ENCODE measurements at regions not wholly inside any gene's neighbourhood (a gene's known extent, or its start where the extent isn't known, plus 50 kb on each side); places are given as distances from the start of the nearest gene placed in this dataset.

DNA sequence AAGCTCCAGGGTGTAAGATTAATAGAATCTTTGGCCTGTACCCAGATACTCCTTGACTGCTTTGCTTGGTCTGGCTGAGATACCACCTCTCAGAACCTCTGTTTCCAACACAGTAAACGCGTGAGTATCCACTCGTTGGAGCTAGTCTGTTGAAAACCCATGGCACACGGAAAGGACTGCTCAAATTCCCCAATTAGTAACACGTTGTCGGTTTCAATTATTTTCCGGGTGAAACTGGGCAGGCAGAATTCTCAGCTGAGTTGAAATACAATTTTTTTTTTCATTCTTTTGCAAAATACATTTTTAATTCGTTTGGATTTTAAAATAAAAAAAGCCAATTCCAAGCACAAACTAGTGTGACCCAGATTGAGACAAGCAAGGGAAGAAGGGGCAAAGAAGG lies 120.5 kb downstream of the MAF start:
- intact Hi-C loops (cut with DNase I): no loop called here

DNA sequence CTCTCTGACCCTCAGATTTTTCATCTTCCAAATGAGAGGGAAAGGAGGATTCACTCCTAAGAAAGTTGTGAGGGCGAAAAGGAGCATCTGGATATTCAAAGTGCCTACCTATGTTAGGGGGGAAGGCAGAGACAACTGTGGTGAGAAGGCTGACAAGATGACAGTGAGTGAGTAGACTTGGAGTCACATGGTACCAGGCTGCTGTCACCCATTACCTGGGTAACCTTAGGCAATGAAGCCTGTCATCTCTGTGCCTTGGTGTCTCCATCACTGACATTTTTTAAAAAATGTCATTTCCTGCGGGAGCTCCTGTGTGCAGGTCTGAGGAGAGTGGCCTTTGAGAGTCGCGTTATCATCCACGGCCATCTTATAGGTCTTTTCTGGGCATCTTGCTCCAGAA lies 124.0 kb downstream of the MAF start:
- H3K4me3 ChIP-seq: no peak overlapping the region
- no peak for TF ChIP-seq POLR2A (IDR thresholded peaks at IDR 0.05)
- TF ChIP-seq, protein P1, sequence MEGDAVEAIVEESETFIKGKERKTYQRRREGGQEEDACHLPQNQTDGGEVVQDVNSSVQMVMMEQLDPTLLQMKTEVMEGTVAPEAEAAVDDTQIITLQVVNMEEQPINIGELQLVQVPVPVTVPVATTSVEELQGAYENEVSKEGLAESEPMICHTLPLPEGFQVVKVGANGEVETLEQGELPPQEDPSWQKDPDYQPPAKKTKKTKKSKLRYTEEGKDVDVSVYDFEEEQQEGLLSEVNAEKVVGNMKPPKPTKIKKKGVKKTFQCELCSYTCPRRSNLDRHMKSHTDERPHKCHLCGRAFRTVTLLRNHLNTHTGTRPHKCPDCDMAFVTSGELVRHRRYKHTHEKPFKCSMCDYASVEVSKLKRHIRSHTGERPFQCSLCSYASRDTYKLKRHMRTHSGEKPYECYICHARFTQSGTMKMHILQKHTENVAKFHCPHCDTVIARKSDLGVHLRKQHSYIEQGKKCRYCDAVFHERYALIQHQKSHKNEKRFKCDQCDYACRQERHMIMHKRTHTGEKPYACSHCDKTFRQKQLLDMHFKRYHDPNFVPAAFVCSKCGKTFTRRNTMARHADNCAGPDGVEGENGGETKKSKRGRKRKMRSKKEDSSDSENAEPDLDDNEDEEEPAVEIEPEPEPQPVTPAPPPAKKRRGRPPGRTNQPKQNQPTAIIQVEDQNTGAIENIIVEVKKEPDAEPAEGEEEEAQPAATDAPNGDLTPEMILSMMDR (IDR thresholded peaks at IDR 0.05): no peak
- 85 to 94% (median 88%) methylated on average over 5 of the region's 5 CpGs for WGBS, 4 donors

More for the DNA sequence above, 120.5 kb downstream of the MAF start:
- H3K9me3 ChIP-seq (replicated peaks in 1 of 3): no peaks in the 10 kb centered on the region
- H3K4me3 ChIP-seq: no peak overlapping the region
- H3K27ac ChIP-seq: no peak overlapping the region
- WGBS, 4 donors: 70 to 74% (median 71%) methylated on average over 8 of the region's 8 CpGs
- no peak for DNase-seq
- H3K36me3 ChIP-seq (replicated peaks in 1 of 2): no peaks in the 10 kb centered on the region
- H3K27me3 ChIP-seq: no peaks in the 10 kb centered on the region
- TF ChIP-seq POLR2A (IDR thresholded peaks at IDR 0.05): no peak
- TF ChIP-seq, protein P1 (IDR thresholded peaks at IDR 0.05): no peak
- no peaks in the 10 kb centered on the region for H3K4me1 ChIP-seq (replicated peaks in 1 of 2)

DNA sequence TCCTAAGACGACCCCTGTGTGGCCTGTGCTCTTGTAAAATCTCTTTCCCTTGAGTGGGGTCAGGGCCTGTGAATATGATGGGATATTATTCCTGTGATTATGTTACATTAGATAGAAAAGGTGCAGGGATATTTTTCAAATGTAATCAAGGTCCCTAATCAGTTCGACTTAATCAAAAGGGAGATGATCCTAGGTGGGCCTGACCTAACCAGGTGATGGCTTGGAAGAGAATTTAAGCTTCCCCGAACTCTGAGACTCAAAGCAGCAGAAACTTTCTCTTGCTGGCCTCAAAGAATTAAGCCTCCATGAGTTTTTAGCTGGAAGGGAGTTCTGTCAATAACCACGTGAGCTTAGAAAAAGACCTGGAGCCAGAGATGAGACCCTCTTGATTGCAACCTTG lies 124.7 kb downstream of the MAF start:
- Histone ChIP-seq H3K27me3 (no peaks in the 10 kb centered on the region), H3K27ac (no peak overlapping the region), H3K36me3 (replicated peaks in 1 of 2) (no peaks in the 10 kb centered on the region), H3K4me1 (replicated peaks in 1 of 2) (no peaks in the 10 kb centered on the region), H3K4me3 (no peak overlapping the region), H3K9me3 (replicated peaks in 1 of 3) (no peaks in the 10 kb centered on the region)
- no peak for TF ChIP-seq POLR2A (IDR thresholded peaks at IDR 0.05)
- TF ChIP-seq, protein P1 (IDR thresholded peaks at IDR 0.05): no peak
- intact Hi-C loops (cut with DNase I): no loop called here
- 76 to 88% (median 84%) methylated on average over 4 of the region's 4 CpGs for WGBS, 4 donors
- DNase-seq: no peak

More for the DNA sequence above, 124.0 kb downstream of the MAF start:
- no peaks in the 10 kb centered on the region for H3K9me3 ChIP-seq (replicated peaks in 1 of 3)
- no peak overlapping the region for H3K27ac ChIP-seq
- no peaks in the 10 kb centered on the region for H3K36me3 ChIP-seq (replicated peaks in 1 of 2)
- no peak for DNase-seq
- no peaks in the 10 kb centered on the region for H3K4me1 ChIP-seq (replicated peaks in 1 of 2)
- no peaks in the 10 kb centered on the region for H3K27me3 ChIP-seq
- intact Hi-C loops (cut with DNase I): no loop called here

DNA sequence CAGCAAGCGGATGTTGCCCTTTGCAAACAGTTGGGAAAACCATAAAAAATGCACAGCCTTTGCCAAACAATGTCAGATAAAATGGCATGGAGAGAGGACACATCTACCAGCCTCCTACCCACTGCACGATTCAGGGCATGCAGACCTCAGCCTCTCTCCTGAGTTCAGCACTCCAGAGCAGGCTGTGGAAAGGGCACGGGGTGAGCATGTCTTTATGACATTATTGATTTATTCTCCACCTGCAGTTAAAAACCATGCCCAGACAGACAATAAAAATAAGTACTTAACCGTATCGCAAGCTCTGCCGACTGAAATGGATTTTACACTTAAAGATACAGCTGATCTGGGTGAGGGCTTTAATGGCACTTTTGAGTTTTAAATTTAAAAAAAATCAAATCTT lies 127.1 kb downstream of the MAF start:
- Histone ChIP-seq H3K36me3 (replicated peaks in 1 of 2) (no peaks in the 10 kb centered on the region), H3K4me1 (replicated peaks in 1 of 2) (no peaks in the 10 kb centered on the region), H3K27me3 (no peaks in the 10 kb centered on the region), H3K27ac (no peak overlapping the region), H3K9me3 (replicated peaks in 1 of 3) (no peaks in the 10 kb centered on the region), H3K4me3 (no peak overlapping the region)
- intact Hi-C loops (cut with DNase I): no loop called here
- no peak for TF ChIP-seq POLR2A (IDR thresholded peaks at IDR 0.05)
- TF ChIP-seq, protein P1 (IDR thresholded peaks at IDR 0.05): no peak
- DNase-seq: no peak
- 69 to 83% (median 75%) methylated on average over 6 of the region's 6 CpGs for WGBS, 4 donors

Data from adrenal gland (tissue), 9 donors.